Bronchial epithelial cell (primary cell): ENCODE measurements at regions not wholly inside any gene's neighbourhood (a gene's known extent, or its start where the extent isn't known, plus 50 kb on each side); places are given as distances from the start of the nearest gene placed in this dataset.

ENCODE experiments used
- DNase-seq: peaks from one replicate; pipeline ENCODE4 v3.0.0-alpha.2; 2010; ENCODE audit warnings: low read depth
- FAIRE-seq: peaks from 2 replicates; lab custom pipeline; 2011; peaks lifted over from hg19 to GRCh38; lab: Jason Lieb, UNC
- H3K27me3 ChIP-seq: 2 replicates; pipeline ENCODE4 v1.5.1; 2011; ENCODE audit warnings: low read length; ENCODE audit not compliant: control insufficient read depth, insufficient read depth
- H3K36me3 ChIP-seq: 2 replicates; pipeline ENCODE4 v1.5.1; 2011; ENCODE audit warnings: low read length; ENCODE audit not compliant: control insufficient read depth, insufficient read depth
- H3K4me3 ChIP-seq: 2 replicates; pipeline ENCODE4 v1.5.1; 2011; ENCODE audit warnings: mild to moderate bottlenecking, low read depth, low read length, control low read depth
- TF ChIP-seq, protein P1 (sequence below): IDR thresholded peaks from 2 replicates; pipeline ENCODE4 v1.5.1; 2011; ENCODE audit warnings: mild to moderate bottlenecking, moderate library complexity, low read length, control low read depth, inconsistent platforms; ENCODE audit not compliant: insufficient read depth, severe bottlenecking

DNA sequence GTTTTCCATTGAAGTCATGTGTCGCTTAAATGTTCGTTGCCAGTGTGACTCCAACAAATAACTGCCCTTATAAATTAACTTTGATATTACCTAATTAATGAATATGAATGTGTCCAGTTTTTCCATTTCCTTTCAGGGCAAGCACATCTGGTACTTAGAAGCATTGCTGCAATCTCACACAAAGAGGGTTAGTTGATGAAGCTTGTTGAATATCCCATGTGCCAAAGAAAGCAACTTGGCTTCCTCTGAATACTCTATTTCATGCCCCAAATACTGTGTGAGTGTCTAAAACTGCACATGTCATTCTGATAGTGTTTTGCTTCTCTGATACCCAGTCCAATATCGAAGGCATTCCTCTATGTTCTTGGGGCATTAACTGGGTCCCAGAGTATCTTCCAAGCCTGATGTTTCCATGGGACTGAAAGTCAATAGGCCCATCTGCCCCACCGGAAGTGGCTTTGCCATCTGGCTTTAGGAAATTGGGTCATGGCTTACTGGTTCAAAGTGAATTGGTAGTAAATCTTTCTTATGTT lies 75.8 kb upstream of the CNTN1 start:
- FAIRE-seq (no peak), DNase-seq (no peak)
- Histone ChIP-seq H3K36me3 (no peaks in the 10 kb centered on the region), H3K4me3 (no peak overlapping the region), H3K27me3 (no peaks in the 10 kb centered on the region)
- TF ChIP-seq, protein P1, sequence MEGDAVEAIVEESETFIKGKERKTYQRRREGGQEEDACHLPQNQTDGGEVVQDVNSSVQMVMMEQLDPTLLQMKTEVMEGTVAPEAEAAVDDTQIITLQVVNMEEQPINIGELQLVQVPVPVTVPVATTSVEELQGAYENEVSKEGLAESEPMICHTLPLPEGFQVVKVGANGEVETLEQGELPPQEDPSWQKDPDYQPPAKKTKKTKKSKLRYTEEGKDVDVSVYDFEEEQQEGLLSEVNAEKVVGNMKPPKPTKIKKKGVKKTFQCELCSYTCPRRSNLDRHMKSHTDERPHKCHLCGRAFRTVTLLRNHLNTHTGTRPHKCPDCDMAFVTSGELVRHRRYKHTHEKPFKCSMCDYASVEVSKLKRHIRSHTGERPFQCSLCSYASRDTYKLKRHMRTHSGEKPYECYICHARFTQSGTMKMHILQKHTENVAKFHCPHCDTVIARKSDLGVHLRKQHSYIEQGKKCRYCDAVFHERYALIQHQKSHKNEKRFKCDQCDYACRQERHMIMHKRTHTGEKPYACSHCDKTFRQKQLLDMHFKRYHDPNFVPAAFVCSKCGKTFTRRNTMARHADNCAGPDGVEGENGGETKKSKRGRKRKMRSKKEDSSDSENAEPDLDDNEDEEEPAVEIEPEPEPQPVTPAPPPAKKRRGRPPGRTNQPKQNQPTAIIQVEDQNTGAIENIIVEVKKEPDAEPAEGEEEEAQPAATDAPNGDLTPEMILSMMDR: no peak

DNA sequence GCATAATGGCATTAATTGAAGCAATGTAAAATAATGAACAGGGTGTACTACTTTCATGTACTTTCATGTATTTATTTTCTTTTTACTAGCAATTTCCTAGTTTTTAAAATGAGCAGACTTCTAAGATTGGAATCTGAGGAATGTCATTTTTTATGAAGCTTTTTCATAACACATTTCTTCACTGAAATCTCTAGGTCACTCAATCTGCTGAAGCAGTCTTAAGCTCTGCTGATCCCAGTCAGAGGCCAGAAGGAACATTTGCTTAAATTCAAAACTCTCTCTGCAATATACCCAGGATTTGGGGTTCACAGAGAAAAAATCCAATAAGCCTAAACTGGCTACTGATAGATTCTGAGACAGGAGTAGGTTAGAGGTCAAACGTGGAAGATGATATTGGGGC lies 73.6 kb upstream of the CNTN1 start:
- Histone ChIP-seq H3K27me3 (no peaks in the 10 kb centered on the region), H3K4me3 (no peak overlapping the region), H3K36me3 (no peaks in the 10 kb centered on the region)
- no peak for DNase-seq
- TF ChIP-seq, protein P1: no peak
- FAIRE-seq: no peak

DNA sequence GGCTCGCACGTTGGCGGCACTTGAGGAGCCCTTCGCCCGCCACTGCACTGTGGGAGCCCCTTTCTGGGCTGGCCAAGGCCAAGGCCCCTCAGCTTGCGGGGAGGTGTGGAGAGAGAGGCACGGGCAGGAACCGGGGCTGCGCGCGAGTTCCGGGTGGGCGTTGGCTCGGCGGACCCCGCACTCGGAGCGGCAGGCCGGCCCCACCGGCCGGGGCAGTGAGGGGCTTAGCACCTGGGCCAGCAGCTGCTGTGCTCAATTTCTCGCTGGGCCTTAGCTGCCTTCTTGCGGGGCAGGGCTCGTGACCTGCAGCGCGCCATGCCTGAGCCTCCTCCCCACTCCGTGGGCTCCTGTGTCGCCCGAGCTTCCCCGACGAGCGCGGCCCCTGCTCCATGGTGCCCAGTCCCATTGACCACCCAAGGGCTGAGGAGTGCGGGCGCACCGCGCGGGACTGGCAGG lies 71.6 kb upstream of the CNTN1 start:
- TF ChIP-seq, protein P1: no peak

DNA sequence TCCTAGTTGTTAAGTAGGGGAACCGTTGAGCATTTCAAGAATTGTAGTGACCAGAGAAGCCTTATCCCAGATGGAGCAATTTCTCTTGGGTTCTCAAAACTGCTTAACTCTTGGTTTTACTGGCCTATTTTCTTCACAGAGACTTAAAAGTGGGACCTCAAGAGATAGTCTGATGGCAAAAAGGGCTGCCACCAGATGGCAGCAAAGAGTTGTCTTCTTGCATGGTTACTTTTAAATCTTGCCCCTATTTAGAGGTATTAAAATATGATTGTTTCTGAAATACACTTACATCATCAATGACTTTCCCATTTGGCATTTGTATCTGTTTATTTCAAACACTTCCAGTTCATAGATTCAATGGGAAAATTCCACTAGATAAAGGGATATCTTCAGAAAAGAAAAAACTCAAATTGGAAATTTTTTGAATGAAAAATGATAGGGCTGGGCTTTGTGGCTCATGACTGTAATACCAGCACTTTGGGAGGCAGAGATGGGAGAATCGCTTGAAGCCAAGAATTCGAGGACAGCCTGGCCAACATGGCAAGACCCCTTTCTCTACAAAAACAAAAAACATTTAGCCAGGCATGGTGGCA lies 69.9 kb upstream of the CNTN1 start:
- FAIRE-seq: no peak
- TF ChIP-seq, protein P1: peak; percentile 65
- DNase-seq: peak; percentile 62
- H3K27me3 ChIP-seq: no peaks in the 10 kb centered on the region
- no peaks in the 10 kb centered on the region for H3K36me3 ChIP-seq
- no peak overlapping the region for H3K4me3 ChIP-seq

More for the DNA sequence above, 71.6 kb upstream of the CNTN1 start:
- H3K27me3 ChIP-seq: no peaks in the 10 kb centered on the region
- FAIRE-seq (no peak), DNase-seq (no peak)
- H3K4me3 ChIP-seq: no peak overlapping the region
- no peaks in the 10 kb centered on the region for H3K36me3 ChIP-seq

DNA sequence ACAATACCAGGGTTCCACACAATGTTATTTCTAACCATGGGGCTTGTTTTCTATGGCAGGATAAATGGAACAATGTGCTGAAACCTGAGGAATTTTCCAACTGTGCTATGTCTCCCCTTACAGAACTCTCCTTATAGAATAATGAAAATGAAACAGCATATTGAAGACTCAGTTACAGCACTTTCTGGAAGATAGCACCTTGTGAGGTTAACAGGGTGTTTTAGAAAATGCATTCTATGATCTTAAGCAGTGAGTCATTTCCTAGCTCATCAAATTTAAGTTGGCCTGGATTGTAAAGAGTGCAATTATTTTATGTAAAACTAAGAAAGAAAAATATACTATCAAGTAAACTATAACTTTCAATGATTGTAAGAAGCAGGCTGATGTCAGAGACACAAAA lies 60.1 kb upstream of the CNTN1 start:
- DNase-seq (peak; percentile 17), FAIRE-seq (no peak)
- TF ChIP-seq, protein P1: no peak
- Histone ChIP-seq H3K36me3 (no peaks in the 10 kb centered on the region), H3K27me3 (no peaks in the 10 kb centered on the region), H3K4me3 (no peak overlapping the region)

DNA sequence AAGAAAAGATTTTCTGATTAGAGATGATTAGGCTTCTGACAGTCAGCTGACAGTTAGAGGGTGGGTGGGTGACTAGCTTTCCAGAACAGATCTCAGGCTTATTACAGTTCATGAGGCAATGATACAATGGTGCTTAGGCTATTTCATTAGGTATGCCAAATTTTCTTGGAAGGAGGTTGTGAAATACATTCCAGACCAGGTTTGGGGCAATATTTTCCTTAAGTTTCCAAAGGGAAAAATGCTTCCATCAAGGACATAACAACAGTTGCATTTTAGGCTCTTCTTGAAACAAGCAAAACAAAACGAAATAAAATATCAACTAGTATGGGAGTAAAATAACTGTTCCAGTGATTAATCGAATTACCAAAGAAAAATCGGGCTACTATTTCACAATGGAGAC lies 59.3 kb upstream of the CNTN1 start:
- no peak overlapping the region for H3K4me3 ChIP-seq
- DNase-seq (no peak), FAIRE-seq (no peak)
- H3K27me3 ChIP-seq: no peaks in the 10 kb centered on the region
- H3K36me3 ChIP-seq: no peaks in the 10 kb centered on the region
- TF ChIP-seq, protein P1: no peak
